Mammary epithelial cell (primary cell): ENCODE measurements at regions not wholly inside any gene's neighbourhood (a gene's known extent, or its start where the extent isn't known, plus 50 kb on each side); places are given as distances from the start of the nearest gene placed in this dataset.

Experiments used
- CTCF ChIP-seq, 2 donors: IDR thresholded peaks in 1 of 2; conservative IDR thresholded peaks in 1 of 2; 2 replicates each; pipeline ENCODE4 v1.5.1; 2011 to 2012; ENCODE audit warnings: inconsistent platforms in 2 of 2, low read length in 2 of 2, mild to moderate bottlenecking in 2 of 2, control low read depth in 1 of 2, low read depth in 1 of 2; ENCODE audit not compliant: insufficient read depth in 1 of 2; ENCODE audit errors: extremely low read depth in 1 of 2
- EZH2 ChIP-seq: IDR thresholded peaks from 2 replicates; pipeline ENCODE4 v1.6.1; 2012; ENCODE audit warnings: low read length, inconsistent platforms, borderline replicate concordance

- TF ChIP-seq EZH2 = no peak
- no peak for TF ChIP-seq CTCF (conservative IDR thresholded peaks at IDR 0.05 in 1 of 2, IDR thresholded peaks at IDR 0.05 in 1 of 2; ENCODE audit: extremely low read depth in 1 of 2, insufficient read depth in 1 of 2, low read depth in 1 of 2, low read length in 2 of 2)
These were observed 349.9 kb downstream of the ETNK1 start for GRCh38 chr12:22974865-22975264.
